Stomach (tissue), 4 donors: ENCODE measurements at regions not wholly inside any gene's neighbourhood (a gene's known extent, or its start where the extent isn't known, plus 50 kb on each side); places are given as distances from the start of the nearest gene placed in this dataset.

Source experiments
- EP300 ChIP-seq: sonication (generic); formaldehyde crosslinking; IDR thresholded peaks from one replicate; pipeline ENCODE4 v1.6.1; 2017; ENCODE audit warnings: antibody characterized with exemption
- POLR2A ChIP-seq, 4 donors: fragments of 450-650 bp; IDR thresholded peaks; one replicate each; pipeline ENCODE4 v1.6.1; 2016; ENCODE audit warnings: antibody characterized with exemption in 4 of 4, control low read depth in 2 of 4, mild to moderate bottlenecking in 1 of 4, moderate library complexity in 1 of 4
- POLR2AphosphoS5 ChIP-seq, 3 donors: sonication (generic); formaldehyde crosslinking; IDR thresholded peaks; one replicate each; pipeline ENCODE4 v1.6.1; 2016; ENCODE audit warnings: antibody characterized with exemption in 3 of 3
- TF ChIP-seq, protein P1 (sequence below), 7 experiments: fragments of 450-650 bp in 4 of 7; fragments of 200-600 bp in 3 of 7; sonication (generic) in 3 of 7; IDR thresholded peaks; one replicate each; pipeline ENCODE4 v1.5.1; 2016 to 2019; ENCODE audit warnings: antibody characterized with exemption in 7 of 7, control low read depth in 2 of 7, mild to moderate bottlenecking in 1 of 7

- TF ChIP-seq, protein P1, sequence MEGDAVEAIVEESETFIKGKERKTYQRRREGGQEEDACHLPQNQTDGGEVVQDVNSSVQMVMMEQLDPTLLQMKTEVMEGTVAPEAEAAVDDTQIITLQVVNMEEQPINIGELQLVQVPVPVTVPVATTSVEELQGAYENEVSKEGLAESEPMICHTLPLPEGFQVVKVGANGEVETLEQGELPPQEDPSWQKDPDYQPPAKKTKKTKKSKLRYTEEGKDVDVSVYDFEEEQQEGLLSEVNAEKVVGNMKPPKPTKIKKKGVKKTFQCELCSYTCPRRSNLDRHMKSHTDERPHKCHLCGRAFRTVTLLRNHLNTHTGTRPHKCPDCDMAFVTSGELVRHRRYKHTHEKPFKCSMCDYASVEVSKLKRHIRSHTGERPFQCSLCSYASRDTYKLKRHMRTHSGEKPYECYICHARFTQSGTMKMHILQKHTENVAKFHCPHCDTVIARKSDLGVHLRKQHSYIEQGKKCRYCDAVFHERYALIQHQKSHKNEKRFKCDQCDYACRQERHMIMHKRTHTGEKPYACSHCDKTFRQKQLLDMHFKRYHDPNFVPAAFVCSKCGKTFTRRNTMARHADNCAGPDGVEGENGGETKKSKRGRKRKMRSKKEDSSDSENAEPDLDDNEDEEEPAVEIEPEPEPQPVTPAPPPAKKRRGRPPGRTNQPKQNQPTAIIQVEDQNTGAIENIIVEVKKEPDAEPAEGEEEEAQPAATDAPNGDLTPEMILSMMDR (IDR thresholded peaks at IDR 0.05), result no peak
- TF ChIP-seq POLR2A (IDR thresholded peaks at IDR 0.05) (no peak), EP300 (no peak), POLR2AphosphoS5 (IDR thresholded peaks at IDR 0.05) (no peak)
Measured at GRCh38 chr1:189275796-189276195, 1201.9 kb downstream of the BRINP3 start.
